ENCODE measurements at regions not wholly inside any gene's neighbourhood (a gene's known extent, or its start where the extent isn't known, plus 50 kb on each side); places are given as distances from the start of the nearest gene placed in this dataset.

DNA sequence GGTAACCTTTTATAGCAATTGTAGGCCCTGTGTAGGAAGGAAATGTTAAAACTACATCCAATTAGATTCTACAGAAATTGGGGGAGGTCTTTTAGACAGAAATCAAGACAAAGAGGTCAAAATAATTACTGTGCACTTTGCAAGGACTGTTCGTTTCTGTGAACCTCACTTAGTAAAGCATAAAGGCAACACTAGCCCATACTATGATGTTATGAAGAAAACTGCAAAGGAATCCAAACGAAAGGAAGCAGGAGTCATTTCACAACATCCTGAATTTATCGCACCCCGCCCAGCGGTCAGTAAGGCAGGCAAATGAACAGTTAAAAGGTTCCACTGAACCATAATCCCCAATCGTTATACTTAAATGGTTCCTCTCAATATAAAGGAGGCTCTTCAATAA is 429.5 kb upstream of the ARID1B start:
- no peak for DNase-seq

DNA sequence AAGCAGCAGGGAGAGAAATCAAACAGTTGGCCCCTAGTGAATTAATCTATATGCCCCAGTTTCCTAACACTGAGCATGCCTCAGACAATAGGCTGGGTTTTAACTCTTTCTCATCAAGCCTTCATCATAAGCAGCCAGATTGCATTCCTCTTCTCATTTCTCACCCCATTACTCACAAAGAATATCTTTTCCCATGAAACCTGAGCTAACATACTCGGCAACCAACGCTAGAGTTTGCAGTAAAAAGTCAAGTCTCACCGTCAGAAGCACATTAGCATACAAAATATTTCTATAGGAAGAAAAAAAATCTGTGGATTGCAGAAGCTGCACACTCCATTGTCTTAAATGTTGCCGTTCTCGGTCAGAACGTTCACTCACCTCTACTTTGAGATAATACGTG is 429.9 kb upstream of the ARID1B start:
- no peak for DNase-seq

DNA sequence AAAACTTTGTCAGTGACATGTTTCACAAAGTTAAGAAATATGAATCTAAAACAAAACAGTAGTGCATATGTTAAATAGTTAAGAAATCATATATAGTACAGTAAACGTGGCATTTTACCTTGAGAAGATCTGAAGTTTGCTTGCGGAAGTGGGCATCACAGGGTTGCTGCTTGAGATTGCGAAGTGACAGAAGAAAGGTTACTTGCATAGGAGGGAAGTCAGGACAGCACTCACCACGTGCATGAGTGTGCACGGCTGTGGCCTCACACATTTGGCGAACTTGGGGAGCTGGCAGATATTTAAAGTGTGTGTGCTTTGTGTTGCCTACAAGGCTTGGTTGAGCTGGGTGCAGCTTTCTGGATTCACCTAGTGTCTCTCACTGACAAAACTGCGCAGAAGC is 431.5 kb upstream of the ARID1B start:
- DNase-seq, result no peak

DNA sequence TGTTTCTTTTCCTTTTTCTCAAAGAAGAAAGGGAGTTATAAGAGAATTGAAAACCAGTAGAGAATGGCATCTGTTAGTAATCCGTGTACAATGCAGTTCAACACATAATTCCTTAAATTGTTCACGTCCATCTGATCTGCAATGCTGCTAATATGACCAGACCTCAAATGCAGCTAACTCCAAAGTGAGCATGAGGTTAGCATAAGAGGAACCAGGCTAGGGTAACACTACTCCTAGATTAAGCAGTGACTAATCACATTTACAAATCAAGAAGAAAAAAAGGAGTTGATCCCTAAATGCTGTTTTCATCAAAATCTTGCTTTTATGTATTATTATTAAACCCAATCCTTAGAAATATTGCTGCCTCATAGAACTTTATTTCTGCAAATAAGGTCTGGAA is 432.7 kb upstream of the ARID1B start:
- no peak for DNase-seq

DNA sequence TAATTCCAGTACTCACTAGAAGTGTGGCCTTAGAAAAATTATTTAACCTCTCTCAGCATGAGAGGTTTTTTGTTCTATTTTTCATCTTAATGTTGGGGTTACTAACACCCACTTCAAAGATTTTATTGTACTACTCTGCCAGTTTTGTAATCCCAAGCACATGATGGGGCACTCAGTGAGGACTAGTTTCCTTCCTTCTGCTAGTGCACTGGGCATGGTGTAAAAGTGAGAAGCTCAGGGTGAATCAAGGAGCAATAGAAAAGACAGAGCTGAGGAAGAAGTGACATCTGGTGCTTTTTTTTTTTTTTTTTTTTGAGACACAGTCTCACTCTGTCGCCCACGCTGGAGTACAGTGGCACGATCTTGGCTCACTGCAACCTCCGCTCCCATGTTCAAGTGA is 439.4 kb upstream of the ARID1B start:
- no peak for DNase-seq

DNA sequence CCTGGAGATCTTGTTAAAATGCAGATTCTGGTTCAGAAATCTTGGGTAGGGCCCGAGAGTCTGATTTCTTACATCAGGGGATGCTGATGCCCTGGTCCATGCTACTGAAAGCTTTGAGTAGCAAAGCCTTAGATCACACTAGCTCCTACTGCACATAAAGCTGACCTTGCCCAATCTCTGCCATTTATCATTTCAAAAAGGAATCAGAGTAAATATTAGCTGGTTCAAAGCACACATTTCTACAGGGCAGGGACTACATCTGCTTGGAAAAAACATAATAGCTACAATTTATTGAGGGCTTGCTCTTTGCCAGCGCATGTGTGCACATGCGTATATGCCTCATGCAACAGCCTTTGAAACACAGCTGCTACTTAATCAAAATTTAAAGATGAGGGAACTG is 440.4 kb upstream of the ARID1B start:
- no peak for DNase-seq

DNA sequence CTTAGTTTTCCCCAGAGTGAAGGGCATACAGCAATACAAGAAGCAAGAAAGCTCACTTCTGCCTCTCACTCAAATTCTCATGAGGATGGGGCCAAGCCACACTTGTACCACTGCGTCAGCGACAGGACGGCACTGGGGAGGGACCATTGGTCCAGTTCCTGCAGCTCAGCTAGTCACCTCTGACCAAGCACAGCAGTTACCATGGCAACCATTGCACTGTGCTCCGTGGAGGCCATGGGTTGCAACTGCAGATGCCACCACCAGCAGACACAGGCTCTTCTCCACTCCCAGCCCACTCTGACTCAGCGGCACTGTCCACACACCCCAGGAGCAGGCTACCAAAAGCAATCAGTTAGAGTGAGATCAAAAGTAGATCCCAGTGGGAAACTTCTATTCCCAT is 441.1 kb upstream of the ARID1B start:
- no peak for DNase-seq

DNA sequence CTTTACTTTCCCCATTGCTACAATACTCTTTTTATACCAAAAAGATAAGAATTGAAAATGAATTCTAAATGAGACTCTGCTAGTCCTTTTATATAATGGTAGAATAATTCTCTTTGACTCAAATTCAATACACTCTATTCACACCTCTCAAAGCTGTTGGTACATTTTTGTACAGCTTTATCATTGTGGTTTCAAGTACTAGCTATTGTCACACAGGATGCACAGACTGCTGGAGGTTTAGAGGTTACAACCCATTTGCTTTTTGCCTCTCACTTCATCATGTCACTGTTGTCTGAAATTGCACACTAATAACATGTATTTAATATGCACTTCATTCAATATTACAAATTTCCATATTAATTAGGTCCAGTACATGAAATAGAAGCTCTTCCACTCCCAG is 442.2 kb upstream of the ARID1B start:
- DNase-seq, result no peak

DNA sequence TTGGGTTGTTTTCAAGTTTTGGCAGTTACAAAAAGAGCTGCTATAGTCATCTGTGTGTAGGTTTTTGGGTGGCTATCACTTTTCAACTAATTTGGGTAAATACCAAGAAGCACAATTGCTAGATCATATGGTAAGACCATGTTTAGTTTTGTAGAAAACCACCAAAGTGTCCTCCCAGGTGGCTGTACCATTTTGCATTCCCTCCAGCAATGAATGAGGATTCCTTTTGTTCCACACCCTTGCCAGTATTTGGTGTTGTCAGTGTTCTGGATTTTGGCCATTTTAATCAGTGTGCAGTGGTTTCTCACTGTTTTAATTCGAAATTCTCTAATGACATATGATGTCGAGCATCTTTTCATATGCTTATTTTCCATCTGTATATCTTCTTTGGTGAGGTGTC is 457.5 kb upstream of the ARID1B start:
- no peak for DNase-seq

DNA sequence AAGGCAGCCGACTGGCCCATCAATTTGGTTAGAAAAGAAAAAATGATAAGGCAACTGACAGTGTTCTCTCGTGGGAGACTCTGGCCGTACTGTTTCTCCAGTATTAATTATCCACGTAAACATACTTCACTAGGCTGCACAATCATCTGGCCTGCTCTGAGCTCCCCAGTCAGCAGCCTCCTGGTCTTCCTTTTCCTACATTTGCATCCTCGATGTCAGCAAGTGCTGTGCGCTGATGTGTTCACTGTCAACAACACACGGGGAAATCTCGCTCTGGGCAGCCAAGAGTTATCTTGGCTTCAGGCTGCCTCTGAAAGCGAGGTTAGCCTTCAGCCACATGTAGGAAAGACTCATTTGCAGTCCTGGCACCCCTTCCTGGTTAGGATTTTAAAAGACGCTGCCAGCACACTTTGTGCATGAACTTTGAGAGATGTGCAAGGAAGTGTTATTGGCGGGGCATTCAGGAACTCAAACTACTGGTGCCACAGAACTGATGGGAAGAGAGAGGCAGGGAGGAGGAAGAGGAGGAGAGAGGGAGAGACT is 460.5 kb upstream of the ARID1B start:
- no peak for DNase-seq

DNA sequence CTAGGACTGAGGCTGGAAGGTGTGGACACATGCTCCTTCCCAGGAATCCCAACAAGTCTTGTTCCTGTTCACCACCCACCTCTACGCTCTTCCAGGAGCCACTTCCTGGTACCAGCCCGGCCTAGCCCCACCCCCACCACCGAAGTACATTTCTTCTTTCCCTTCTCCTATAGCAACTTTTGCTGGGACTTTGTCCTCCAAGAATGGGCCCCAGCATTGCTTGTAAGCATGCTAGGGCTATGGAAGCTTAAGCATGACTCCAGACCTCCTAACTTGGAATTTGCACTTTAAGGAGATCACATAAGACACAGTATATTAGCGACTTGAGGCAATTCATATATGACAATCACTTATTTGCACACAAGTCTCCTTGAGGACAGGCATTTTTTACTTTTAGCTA is 462.0 kb upstream of the ARID1B start:
- no peak for DNase-seq

DNA sequence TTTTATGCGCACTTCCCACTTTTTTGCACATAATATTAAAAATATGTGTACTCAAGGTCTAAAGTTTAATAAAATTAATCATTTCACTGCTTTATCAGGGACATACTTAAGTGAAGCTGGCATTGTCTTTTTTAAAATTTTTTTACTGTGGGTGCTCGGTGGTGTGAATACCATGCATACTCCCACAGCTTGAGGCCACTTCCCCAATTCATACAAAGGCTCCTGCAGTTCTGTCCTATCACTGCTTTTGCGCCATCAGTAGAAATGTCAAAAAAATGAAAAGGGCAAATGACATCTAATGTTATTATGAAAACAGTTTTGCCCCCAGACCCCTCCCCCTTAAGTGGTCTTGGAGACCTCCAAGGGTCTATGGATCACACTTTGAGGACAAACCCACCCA is 464.1 kb upstream of the ARID1B start:
- DNase-seq, result no peak

DNA sequence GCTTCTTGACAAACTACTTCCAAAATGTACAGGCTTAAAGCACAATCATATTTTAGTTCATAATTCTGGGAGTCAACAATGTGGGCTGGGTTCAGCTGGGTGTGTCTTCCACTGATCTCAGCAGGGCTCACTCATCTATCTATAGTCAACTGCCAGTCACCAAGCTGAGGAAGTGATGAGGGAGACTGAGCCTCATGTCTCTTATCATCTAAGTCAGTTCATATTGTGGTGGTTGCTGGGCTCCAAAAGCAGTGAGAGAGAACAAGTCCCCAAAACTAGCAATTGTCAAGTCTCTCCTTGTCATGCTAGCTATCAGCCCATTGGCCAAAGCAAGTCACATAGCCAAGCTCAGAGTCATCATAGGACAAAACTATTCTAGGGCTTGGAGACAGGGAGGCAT is 465.9 kb upstream of the ARID1B start:
- no peak for DNase-seq

DNA sequence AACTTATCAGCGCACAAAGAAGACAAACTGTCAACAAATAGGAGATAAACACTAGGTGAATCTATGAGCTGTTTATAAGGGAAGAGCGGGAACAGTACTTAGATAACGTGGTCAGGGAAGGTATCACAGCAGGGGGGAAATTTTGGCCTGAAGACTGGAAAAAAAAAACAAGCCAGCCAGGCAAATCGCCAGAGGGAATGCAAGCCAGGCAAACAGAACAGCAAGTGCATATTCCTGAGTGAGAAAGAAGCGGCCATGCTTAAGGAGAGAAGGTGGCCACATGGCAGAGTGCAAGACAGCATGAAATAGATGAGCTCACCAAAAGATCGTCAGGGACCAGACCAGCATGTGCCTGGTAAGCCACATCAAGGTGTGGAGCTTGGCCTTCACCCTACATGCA is 466.5 kb upstream of the ARID1B start:
- no peak for DNase-seq

DNA sequence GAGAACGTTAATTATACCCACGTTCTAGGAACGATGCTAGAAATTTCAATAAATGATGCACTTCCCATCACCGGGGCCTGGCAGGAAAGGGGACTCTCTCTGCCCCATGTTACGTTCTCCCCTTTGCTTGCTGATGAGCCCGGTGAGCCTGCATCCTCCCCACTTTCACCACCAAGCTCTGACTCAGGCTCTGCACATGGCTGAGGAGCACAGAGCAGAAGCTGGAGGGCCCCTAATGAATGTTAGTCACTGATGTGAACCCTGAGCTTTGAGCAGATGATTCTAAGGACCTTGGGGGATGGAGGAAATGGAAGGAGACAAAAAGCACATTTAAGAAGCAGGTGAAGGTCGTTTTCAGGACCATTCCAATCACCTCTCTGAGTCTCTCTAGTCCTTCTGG is 468.2 kb upstream of the ARID1B start:
- DNase-seq, result no peak

DNA sequence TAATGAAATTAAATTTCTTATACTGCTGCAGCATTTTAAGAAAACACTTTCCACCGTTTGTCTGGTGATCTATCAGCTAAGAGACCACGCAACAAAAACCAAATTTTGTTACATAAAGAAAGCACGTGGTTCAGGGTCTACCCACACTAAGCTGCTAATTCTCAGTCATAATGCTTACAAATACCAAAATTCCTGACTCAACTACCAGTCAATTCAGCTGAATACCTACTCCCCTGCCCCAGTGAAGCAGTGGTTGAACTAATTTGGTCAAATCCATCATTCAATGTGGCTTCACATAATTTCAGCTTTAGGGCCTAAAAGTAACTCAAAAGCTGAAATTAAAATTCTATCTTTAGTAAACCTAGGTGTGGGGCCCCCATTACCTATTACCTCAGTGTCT is 468.6 kb upstream of the ARID1B start:
- no peak for DNase-seq

DNA sequence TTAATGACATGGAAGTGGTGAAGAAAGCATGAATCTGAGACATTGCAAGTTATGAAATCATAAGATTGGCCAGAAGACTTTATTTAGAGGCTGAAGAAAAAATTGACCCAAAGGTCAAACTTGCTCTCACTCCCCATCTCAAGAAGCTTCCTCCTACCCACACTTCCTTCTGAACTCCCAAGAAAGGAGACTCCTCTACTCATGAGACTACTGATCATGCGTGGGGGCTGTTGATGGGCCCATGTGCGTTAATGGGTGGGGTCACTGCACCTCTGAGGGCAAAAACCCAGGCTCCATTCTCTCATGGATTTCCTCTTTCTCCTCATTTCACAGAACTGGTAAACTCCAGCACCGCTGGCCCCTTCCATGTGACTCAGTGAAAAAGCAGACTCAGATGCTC is 470.6 kb upstream of the ARID1B start:
- DNase-seq, result no peak

DNA sequence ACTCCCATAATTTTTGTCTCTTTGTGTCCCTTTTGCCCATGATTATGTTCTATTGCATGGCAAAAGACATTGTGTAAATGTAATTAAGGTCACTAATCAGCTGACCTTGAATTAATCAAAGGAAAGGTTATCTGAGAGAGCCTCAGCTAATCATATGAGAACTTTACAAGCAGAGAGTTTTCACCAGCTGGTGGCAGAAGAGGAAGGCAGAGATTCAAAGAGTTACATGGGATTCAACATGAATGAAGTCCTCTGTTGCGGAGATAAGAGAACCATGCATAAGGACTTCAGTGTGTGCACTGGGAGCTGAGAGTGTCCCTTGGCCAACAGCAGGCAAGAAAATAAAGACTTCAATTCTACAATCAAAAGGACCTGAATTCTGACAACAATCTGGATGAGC is 494.1 kb upstream of the ARID1B start:
- DNase-seq, result no peak

DNA sequence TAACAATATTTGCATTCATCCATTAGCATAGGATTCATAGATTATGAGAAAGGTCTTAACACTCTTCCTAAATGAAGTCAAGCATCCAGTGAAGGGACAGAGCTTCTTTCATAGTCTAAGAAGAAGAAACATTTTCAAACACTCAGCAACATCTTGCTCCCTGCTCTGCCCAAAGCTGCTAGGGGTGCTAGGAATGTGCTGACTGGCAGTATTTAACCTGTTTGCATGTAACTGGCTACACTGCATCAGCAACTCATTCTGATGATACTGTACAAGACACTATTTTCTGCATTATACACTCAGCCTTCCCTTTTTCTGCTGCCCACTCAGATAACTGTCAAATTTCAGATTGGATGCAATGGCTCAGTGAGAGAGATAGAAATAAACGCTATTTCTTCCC is 495.1 kb upstream of the ARID1B start:
- no peak for DNase-seq

DNA sequence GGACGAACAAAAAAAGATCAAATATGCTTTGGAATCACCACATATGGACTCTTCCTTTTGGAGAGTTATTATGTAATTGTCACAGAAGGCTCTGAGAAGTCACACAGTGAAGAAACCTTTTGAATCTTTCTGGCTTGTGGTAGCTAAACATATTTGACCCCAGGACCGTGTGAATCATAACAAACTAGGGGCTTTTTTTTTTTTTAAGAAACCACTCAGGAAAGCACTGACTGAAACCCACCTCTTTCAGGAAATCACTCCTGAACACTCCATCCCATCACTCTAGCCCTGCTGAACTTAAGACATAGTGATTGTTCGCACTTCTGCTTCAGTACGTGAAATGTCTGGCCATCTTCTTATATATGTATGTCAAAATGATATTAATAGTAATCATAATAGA is 495.9 kb upstream of the ARID1B start:
- no peak for DNase-seq

DNA sequence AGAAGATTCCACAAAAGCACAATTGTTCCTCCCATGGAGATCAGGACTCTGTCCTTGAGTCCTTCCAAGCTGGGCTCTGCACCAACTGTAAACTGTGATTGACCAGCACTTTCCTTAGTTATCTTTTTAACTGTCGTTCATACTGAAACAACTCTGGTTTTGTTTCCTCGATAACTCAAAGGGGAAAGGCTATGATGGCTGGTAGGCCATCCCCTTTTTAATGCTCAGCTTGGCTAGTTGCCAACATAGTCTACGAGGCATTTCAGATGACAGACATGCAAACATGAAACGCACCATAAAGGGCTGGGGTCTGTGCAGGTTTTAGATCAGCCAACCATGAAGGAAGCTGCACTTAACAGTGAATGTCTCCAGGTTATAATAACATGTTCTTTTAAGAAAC is 497.1 kb upstream of the ARID1B start:
- DNase-seq, result no peak

DNA sequence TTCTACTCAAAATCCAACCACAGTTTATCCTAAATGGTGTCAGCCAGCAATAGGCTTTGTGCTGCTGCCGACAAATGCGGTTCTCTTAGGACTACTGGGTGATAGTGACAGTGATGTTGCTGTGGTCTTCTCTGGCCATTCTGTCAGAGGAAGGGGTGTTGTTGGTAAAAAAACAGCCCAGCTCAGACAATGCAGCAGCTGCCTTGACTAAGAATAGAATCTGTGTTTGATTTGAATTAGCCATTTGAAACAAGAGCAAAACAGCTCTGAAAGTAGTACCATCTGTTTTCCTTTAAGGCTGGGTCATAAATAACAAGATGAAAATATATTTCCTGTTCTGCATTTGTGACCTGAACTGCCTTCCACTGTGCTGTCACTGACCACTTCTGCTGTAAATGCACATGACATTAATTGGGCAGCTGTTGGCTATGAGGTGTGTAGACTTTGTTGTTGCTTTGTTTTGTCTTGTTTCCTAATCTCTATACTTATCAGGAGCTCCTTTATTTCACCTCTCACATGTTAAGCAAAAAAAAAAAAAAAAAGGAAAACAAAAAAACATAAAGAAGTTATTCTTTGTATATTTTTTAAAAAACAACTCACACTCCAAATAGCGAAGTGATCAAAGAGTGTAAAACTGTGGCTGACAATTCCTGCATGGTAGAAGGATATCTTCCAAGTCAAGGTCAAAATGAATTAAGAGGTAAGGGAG is 497.8 kb upstream of the ARID1B start:
- DNase-seq, result no peak

DNA sequence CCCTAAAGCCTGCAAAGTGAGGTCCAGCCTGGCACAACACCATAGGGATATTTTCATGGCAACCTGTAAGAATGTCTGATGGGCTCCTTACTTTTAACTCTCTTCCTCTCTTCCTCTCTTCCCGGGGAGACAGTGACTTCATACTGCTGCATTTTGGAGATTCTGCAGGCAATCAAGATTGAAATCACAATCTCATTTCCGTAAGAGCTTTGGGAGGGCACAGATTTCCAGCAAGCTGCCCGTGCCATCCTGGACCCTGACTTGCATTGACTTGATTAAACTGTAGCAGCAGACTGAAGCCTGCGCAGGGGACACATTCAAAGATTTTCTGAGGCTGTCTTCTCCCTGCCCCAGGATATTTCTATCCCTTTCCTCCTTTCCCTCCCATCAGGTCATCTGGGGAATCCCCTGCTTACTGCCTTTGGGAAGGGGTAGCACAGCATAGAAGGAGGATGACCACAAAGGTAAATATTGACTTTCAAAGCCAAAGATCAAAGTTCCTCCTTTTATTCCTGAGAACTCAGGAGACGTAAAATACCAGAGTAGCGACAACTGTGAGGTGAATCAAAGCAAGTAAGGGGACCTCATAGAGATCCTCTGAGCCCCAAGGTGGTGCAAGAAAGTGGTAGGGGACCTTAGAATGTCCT is 504.0 kb upstream of the ARID1B start:
- DNase-seq, result no peak

DNA sequence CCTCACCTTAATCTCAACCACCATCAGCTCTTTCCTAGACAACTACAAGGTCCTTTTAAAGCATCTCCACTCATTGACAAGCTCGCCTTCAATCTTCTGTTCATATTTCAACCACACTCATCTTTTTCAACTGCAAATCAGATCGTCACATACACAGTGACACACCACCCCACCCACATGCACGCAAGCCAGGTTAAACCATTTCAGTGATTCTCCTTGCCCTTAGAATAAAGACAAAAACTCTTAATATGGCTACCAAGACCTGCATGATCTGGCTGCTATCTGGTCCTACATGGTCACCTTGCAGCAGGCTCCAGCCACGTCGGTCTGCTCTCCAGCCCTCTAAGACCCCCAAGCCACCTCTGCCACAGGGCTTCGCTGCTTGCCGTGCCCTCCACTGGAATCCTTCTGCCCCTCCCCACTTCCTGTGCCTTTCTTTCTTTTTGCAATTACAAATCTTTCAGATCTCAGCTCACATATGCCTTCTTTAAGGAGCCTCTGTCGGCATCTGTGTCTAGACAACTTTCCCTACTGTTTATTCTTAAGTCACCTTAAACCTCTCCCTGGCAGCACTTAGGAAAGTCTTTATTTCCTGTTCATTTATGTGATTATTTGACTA is 507.3 kb upstream of the ARID1B start:
- no peak for DNase-seq

DNA sequence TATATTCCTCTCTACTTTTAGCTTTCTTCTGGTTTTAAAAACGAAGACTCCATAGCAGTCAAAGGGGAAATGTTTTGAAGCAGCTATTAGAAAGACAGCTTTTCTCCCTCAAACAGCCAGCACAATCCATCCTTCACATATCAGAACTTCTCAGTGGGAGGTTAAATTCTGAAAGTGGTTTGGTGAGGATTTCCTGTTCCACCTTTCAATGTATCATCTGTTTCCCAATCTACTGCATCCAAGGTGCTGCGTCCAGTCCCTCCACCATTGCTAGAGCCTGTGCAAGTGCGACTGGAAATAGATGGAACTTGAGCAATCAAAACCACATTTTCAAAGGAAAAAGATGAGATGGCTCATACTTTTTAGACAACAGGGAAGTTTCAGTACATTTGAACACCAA is 508.3 kb upstream of the ARID1B start:
- no peak for DNase-seq

All from activated CD4-positive, alpha-beta T cell treated with anti-CD3 and anti-CD28 coated beads, Interleukin-2, amount 50 U/mL, for 16 hours (primary cell).